HG03064 (cell line): ENCODE measurements at regions not wholly inside any gene's neighbourhood (a gene's known extent, or its start where the extent isn't known, plus 50 kb on each side); places are given as distances from the start of the nearest gene placed in this dataset.

Experiments used
- ATAC-seq: cut with Tn5 transposase; IDR thresholded peaks from one replicate; pipeline ENCODE4 v1.9.1; 2021; ENCODE audit warnings: low read depth; ENCODE audit not compliant: unreplicated experiment

- no peak for ATAC-seq
Measured at GRCh38 chr3:124609402-124609801, 120.8 kb upstream of the UMPS start.

GRCh38 chr3:124610130-124610529 is 120.1 kb upstream of the UMPS start:
- no peak for ATAC-seq

- no peak for ATAC-seq
Measured at GRCh38 chr3:124611520-124611919, 118.7 kb upstream of the UMPS start.

- no peak for ATAC-seq
Measured at GRCh38 chr3:124615896-124616543, 114.2 kb upstream of the UMPS start.

- no peak for ATAC-seq
Measured at GRCh38 chr3:124617177-124617576, 113.1 kb upstream of the UMPS start.

GRCh38 chr3:124619887-124620599 is 110.2 kb upstream of the UMPS start:
- ATAC-seq: no peak

- no peak for ATAC-seq
Measured at GRCh38 chr3:124620600-124621063, 109.6 kb upstream of the UMPS start.

GRCh38 chr3:124621498-124621897 is 108.8 kb upstream of the UMPS start:
- ATAC-seq: no peak

GRCh38 chr3:124625074-124625473 is 105.2 kb upstream of the UMPS start:
- ATAC-seq: no peak

GRCh38 chr3:124627501-124627908 is 102.7 kb upstream of the UMPS start:
- ATAC-seq: no peak

GRCh38 chr3:124628863-124629262 is 101.4 kb upstream of the UMPS start:
- no peak for ATAC-seq

- ATAC-seq: no peak
Measured at GRCh38 chr3:124629497-124629896, 100.8 kb upstream of the UMPS start.

- no peak for ATAC-seq
Measured at GRCh38 chr3:124630960-124631359, 99.3 kb upstream of the UMPS start.

- ATAC-seq: no peak
Measured at GRCh38 chr3:124631727-124632126, 98.5 kb upstream of the UMPS start.

- ATAC-seq: no peak
Measured at GRCh38 chr3:124632566-124633140, 97.6 kb upstream of the UMPS start.

- no peak for ATAC-seq
Measured at GRCh38 chr3:124633524-124633923, 96.7 kb upstream of the UMPS start.

- no peak for ATAC-seq
Measured at GRCh38 chr3:124634210-124635168, 95.8 kb upstream of the UMPS start.

GRCh38 chr3:124635169-124635539 is 95.1 kb upstream of the UMPS start:
- ATAC-seq: no peak

- no peak for ATAC-seq
Measured at GRCh38 chr3:124636101-124636862, 94.0 kb upstream of the UMPS start.

- no peak for ATAC-seq
Measured at GRCh38 chr3:124636863-124637296, 93.4 kb upstream of the UMPS start.
